ENCODE measurements at regions not wholly inside any gene's neighbourhood (a gene's known extent, or its start where the extent isn't known, plus 50 kb on each side); places are given as distances from the start of the nearest gene placed in this dataset.

DNA sequence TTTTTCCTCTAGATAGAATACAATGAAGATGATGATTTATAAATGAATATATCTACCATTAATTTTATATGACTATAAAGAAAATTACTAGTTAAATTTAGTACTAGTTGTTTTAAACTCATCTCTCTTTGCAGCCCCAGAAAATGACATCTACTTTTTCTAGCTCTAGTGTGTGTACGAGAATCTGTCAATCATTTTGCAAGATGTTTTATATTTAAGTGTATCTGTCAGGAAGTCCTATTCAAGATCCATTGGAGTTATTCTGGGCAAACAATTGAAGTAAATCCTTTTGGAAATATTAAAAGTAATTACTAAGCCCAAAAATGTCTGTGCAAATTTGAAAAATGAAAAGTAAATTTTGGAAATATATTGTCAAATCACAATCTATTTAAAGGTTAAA lies 144.3 kb upstream of the PCDH9 start:
- DNase-seq (no peak), ATAC-seq (no peak)
- Histone ChIP-seq H3K9me3 (no peaks in the 10 kb centered on the region), H3K27me3 (ENCODE audit: low read depth) (no peaks in the 10 kb centered on the region), H3K4me3 (no peak overlapping the region), H3K27ac (no peak overlapping the region), H3K36me3 (no peaks in the 10 kb centered on the region), H3K4me1 (no peaks in the 10 kb centered on the region)
- intact Hi-C loops (cut with DNase I) = no loop called here
- TF ChIP-seq, protein P1, sequence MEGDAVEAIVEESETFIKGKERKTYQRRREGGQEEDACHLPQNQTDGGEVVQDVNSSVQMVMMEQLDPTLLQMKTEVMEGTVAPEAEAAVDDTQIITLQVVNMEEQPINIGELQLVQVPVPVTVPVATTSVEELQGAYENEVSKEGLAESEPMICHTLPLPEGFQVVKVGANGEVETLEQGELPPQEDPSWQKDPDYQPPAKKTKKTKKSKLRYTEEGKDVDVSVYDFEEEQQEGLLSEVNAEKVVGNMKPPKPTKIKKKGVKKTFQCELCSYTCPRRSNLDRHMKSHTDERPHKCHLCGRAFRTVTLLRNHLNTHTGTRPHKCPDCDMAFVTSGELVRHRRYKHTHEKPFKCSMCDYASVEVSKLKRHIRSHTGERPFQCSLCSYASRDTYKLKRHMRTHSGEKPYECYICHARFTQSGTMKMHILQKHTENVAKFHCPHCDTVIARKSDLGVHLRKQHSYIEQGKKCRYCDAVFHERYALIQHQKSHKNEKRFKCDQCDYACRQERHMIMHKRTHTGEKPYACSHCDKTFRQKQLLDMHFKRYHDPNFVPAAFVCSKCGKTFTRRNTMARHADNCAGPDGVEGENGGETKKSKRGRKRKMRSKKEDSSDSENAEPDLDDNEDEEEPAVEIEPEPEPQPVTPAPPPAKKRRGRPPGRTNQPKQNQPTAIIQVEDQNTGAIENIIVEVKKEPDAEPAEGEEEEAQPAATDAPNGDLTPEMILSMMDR (IDR thresholded peaks at IDR 0.05) = no peak

DNA sequence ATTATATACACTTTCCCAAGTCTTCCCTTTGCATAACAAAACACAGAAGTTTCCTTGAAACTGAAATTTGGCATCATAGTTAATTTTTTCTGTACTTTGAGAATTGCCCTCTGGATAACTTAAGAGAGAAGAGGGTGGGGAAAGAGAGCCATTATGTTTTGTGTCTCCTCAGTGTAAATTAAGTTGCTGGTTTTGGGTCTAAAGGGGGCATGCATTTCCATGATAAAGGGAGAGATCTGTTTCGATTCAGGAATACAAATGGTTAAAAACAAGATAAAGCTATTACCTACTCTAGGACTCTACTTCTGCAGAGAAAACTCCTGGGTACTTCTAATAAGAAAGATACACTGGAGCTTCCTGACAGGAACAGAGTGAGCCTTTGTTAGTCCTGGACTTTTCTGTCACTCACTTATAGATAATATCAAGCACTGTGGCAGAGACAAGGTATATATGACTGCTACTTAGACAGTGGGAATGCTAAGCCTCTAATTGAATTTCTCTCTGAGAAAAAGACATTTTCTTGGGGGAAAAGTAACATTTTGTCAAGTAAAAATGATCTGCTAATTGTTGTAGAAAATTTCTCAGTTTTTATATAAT lies 142.8 kb upstream of the PCDH9 start:
- H3K27ac ChIP-seq = no peak overlapping the region
- no peaks in the 10 kb centered on the region for H3K27me3 ChIP-seq (ENCODE audit: low read depth)
- no peak for ATAC-seq
- no peaks in the 10 kb centered on the region for H3K9me3 ChIP-seq
- intact Hi-C loops (cut with DNase I) = no loop called here
- no peaks in the 10 kb centered on the region for H3K4me1 ChIP-seq
- TF ChIP-seq, protein P1 (IDR thresholded peaks at IDR 0.05) = no peak
- H3K36me3 ChIP-seq = no peaks in the 10 kb centered on the region
- no peak for DNase-seq
- H3K4me3 ChIP-seq = no peak overlapping the region

DNA sequence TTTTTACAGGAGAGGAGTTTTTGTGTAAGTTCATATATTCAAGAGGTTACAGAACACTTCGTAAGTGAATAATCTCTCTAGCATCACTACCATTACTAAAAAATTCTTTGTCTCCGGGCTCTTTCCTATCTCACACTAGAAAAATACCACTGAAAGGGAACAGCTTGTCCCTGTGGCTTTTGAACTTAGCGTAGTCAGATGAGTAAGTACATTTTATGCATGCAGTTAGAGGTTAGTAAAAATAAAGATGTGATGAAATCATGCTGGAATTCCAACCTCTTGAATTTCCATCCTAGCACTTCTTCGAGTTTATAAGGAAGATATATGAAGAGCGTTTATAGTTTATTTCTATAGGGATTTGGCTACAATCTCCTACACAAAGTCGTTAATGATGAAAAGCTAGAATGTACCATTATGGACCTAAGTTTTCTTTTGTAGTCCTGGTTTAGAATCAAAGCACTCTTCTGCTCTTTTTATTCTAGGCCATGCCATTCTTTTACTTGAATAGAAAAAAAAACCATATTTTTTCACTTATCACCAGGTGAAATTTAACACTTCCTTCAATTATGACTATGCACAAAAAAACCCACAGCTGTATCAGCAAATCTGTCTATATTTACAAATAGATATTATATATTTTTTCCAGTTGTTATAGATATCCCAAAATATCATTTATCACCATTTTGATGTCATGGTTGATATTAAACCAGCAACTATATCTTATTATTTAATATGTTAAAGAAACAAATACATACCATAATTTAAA lies 139.9 kb upstream of the PCDH9 start:
- DNase-seq = no peak
- TF ChIP-seq, protein P1 (IDR thresholded peaks at IDR 0.05) = no peak
- intact Hi-C loops (cut with DNase I) = no loop called here

DNA sequence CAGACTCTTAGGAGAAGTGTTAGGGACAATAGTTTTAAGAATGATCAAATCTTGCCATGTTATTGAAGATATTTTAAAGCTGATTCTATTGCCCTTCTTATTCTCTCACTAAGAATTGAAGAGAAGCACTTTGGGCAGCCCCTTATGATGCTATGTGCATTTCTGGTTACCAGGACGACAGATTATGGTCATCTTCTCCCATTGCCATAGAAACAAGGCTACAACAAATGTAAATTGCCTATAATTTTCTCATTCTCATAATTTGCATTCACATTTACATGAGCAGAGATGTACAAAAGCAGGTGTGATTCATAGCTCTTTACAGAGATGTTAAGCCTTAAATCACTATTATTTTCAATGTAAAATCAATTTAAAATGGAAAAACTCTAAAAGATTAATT lies 137.3 kb upstream of the PCDH9 start:
- Histone ChIP-seq H3K27me3 (ENCODE audit: low read depth) (no peaks in the 10 kb centered on the region), H3K27ac (no peak overlapping the region), H3K36me3 (no peaks in the 10 kb centered on the region), H3K9me3 (no peaks in the 10 kb centered on the region), H3K4me3 (no peak overlapping the region), H3K4me1 (no peaks in the 10 kb centered on the region)
- TF ChIP-seq, protein P1 (IDR thresholded peaks at IDR 0.05) = no peak
- intact Hi-C loops (cut with DNase I) = no loop called here
- no peak for DNase-seq
- no peak for ATAC-seq

More for the DNA sequence above, 139.9 kb upstream of the PCDH9 start:
- Histone ChIP-seq H3K9me3 (no peaks in the 10 kb centered on the region), H3K36me3 (no peaks in the 10 kb centered on the region), H3K4me3 (no peak overlapping the region), H3K4me1 (no peaks in the 10 kb centered on the region), H3K27ac (no peak overlapping the region), H3K27me3 (ENCODE audit: low read depth) (no peaks in the 10 kb centered on the region)
- no peak for ATAC-seq

DNA sequence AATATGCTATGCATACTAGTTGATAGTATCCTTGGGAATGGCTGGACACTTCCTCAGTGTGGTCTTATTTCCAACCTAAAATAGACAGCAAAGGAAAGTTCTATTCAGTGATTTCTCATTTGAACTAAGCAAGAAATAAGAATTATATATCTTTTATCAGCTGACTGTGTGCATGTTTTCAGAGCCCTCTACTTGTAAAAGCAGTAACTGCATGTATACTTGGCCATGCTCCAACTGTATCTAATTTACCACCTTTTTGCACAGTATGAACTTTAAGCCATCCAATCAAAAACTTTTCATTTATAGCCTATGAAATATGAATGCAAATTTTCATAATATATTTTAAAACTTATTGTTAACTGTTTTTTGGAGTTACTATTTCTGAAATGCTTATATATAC lies 136.4 kb upstream of the PCDH9 start:
- Histone ChIP-seq H3K36me3 (no peaks in the 10 kb centered on the region), H3K9me3 (no peaks in the 10 kb centered on the region), H3K4me1 (no peaks in the 10 kb centered on the region), H3K4me3 (no peak overlapping the region), H3K27me3 (ENCODE audit: low read depth) (no peaks in the 10 kb centered on the region), H3K27ac (no peak overlapping the region)
- ATAC-seq (no peak), DNase-seq (no peak)
- intact Hi-C loops (cut with DNase I) = no loop called here
- TF ChIP-seq, protein P1 (IDR thresholded peaks at IDR 0.05) = no peak

Data from lower lobe of right lung (tissue), 2 donors.